ENCODE measurements at regions not wholly inside any gene's neighbourhood (a gene's known extent, or its start where the extent isn't known, plus 50 kb on each side); places are given as distances from the start of the nearest gene placed in this dataset.

- peak; percentile 74 for DNase-seq (ENCODE audit: low spot score)
Measured at GRCh38 chr6:156564127-156564806, 212.9 kb upstream of the ARID1B start.

- DNase-seq (ENCODE audit: low spot score), result peak; percentile 46
Measured at GRCh38 chr6:156563714-156564113, 213.5 kb upstream of the ARID1B start.

- DNase-seq (ENCODE audit: low spot score), result no peak
Measured at GRCh38 chr6:156562636-156563035, 214.5 kb upstream of the ARID1B start.

- no peak for DNase-seq (ENCODE audit: low spot score)
Measured at GRCh38 chr6:156562019-156562418, 215.2 kb upstream of the ARID1B start.

- no peak for DNase-seq (ENCODE audit: low spot score)
Measured at GRCh38 chr6:156560476-156560875, 216.7 kb upstream of the ARID1B start.

- no peak for DNase-seq (ENCODE audit: low spot score)
Measured at GRCh38 chr6:156559162-156559690, 218.0 kb upstream of the ARID1B start.

- no peak for DNase-seq (ENCODE audit: low spot score)
Measured at GRCh38 chr6:156557911-156558259, 219.3 kb upstream of the ARID1B start.

GRCh38 chr6:156557251-156557910 is 219.8 kb upstream of the ARID1B start:
- peak; percentile 11 for DNase-seq (ENCODE audit: low spot score)

- DNase-seq (ENCODE audit: low spot score), result no peak
Measured at GRCh38 chr6:156556811-156557210, 220.4 kb upstream of the ARID1B start.

GRCh38 chr6:156555116-156555515 is 222.1 kb upstream of the ARID1B start:
- no peak for DNase-seq (ENCODE audit: low spot score)

- no peak for DNase-seq (ENCODE audit: low spot score)
Measured at GRCh38 chr6:156554160-156554559, 223.0 kb upstream of the ARID1B start.

- no peak for DNase-seq (ENCODE audit: low spot score)
Measured at GRCh38 chr6:156552849-156553248, 224.3 kb upstream of the ARID1B start.

- DNase-seq (ENCODE audit: low spot score), result no peak
Measured at GRCh38 chr6:156550949-156551348, 226.2 kb upstream of the ARID1B start.

- DNase-seq (ENCODE audit: low spot score), result no peak
Measured at GRCh38 chr6:156545931-156546330, 231.2 kb upstream of the ARID1B start.

GRCh38 chr6:156545021-156545420 is 232.2 kb upstream of the ARID1B start:
- DNase-seq (ENCODE audit: low spot score), result no peak

GRCh38 chr6:156544046-156544445 is 233.1 kb upstream of the ARID1B start:
- DNase-seq (ENCODE audit: low spot score), result no peak

GRCh38 chr6:156543431-156543830 is 233.7 kb upstream of the ARID1B start:
- no peak for DNase-seq (ENCODE audit: low spot score)

- no peak for DNase-seq (ENCODE audit: low spot score)
Measured at GRCh38 chr6:156538875-156539660, 238.1 kb upstream of the ARID1B start.

- no peak for DNase-seq (ENCODE audit: low spot score)
Measured at GRCh38 chr6:156534594-156534993, 242.6 kb upstream of the ARID1B start.

- no peak for DNase-seq (ENCODE audit: low spot score)
Measured at GRCh38 chr6:156533872-156534524, 243.2 kb upstream of the ARID1B start.

GRCh38 chr6:156526081-156526480 is 251.1 kb upstream of the ARID1B start:
- no peak for DNase-seq (ENCODE audit: low spot score)

- DNase-seq (ENCODE audit: low spot score), result no peak
Measured at GRCh38 chr6:156525541-156525940, 251.6 kb upstream of the ARID1B start.

Measured in SK-N-DZ (cell line).